ENCODE measurements at regions not wholly inside any gene's neighbourhood (a gene's known extent, or its start where the extent isn't known, plus 50 kb on each side); places are given as distances from the start of the nearest gene placed in this dataset.

- in situ Hi-C loops (cut with MboI; ENCODE audit: low sequenced_read_pairs) (loop anchor here (10.0 kb wide), 2 partner anchors 171 to 511 kb away; no protein-coding TSS in a partner anchor), intact Hi-C loops (cut with micrococcal nuclease) (loop anchor here (1.0 kb wide), 1 partner anchor 166 kb away; no protein-coding TSS in a partner anchor), dilution Hi-C loops (cut with HindIII; ENCODE audit: low sequenced_read_pairs, unreplicated experiment) (no loop called here)
- Histone ChIP-seq H2AK5ac (ENCODE audit: low read depth, low read length) (peak overlapping the region; percentile 87; the same call in 1 of the 2 replicates), H2BK15ac (ENCODE audit: low read depth, low read length) (peak overlapping the region; percentile 95), H3K79me1 (ENCODE audit: low read depth in 1 of 2, low read length in 2 of 2) (no peaks in the 10 kb centered on the region), H3K18ac (ENCODE audit: low read depth, low read length) (peak overlapping the region; percentile 97), H2BK120ac (ENCODE audit: low read depth, low read length) (peak overlapping the region; percentile 97), H3K23ac (ENCODE audit: low read depth, low read length) (peak overlapping the region; percentile 96; the same call in 1 of the 2 replicates), H3K9ac (ENCODE audit: low read depth, low read length) (no peak overlapping the region), H3K4me1 (ENCODE audit: control insufficient read depth, insufficient read depth, low read length) (peaks cover 23% of the 10 kb centered on the region), H3K27ac (ENCODE audit: insufficient read depth, low read length) (peak overlapping the region; percentile 94; the same call in 1 of the 2 replicates), H2AFZ (replicated peaks; ENCODE audit: low read length, poor library complexity) (no peak overlapping the region), H4K5ac (ENCODE audit: low read depth, low read length) (peak overlapping the region; percentile 89; the same call in 1 of the 2 replicates), H3K9me3 (ENCODE audit: control insufficient read depth, insufficient read depth, low read length) (no peaks in the 10 kb centered on the region), H3K36me3 (ENCODE audit: control insufficient read depth, insufficient read depth, low read length) (no peaks in the 10 kb centered on the region), H4K20me1 (ENCODE audit: insufficient read depth, low read length) (no peaks in the 10 kb centered on the region), H3K56ac (ENCODE audit: extremely low read depth, insufficient read depth, low read length) (peak overlapping the region; percentile 72; the same call in 1 of the 2 replicates), H4K8ac (ENCODE audit: low read depth in 2 of 2, low read length in 2 of 2) (peak overlapping the region; percentile 25 to 92; a peak in 2 of 4 replicates), H3K4me3 (ENCODE audit: insufficient read depth, low read depth, low read length) (no peak overlapping the region), H4K91ac (ENCODE audit: insufficient read depth, low read depth, low read length) (peak overlapping the region; percentile 97), H3K27me3 (ENCODE audit: control insufficient read depth, insufficient read depth, low read length) (no peaks in the 10 kb centered on the region), H3K4ac (ENCODE audit: low read depth, low read length) (peak overlapping the region; percentile 97), H3K4me2 (ENCODE audit: low read depth, low read length) (peak overlapping the region; percentile 47; the same call in 1 of the 2 replicates), H3K9me1 (ENCODE audit: insufficient read depth, low read length) (peaks cover 21% of the 10 kb centered on the region), H2AK9ac (replicated peaks; ENCODE audit: low read depth, low read length, poor library complexity) (no peak overlapping the region), H3K14ac (replicated peaks; ENCODE audit: low read depth, low read length) (peak overlapping the region; percentile 98), H2BK20ac (ENCODE audit: low read depth, low read length) (peak overlapping the region; percentile 100), H2BK5ac (ENCODE audit: low read depth, low read length, poor library complexity, severe bottlenecking) (peak overlapping the region; percentile 98)
- ChIA-PET CTCF (no interaction called here), POLR2A (ENCODE audit: unreplicated experiment) (no interaction called here)
- no TSS peak for BruUV-seq (replicated peaks)
- TF ChIP-seq RFX5 (IDR thresholded peaks at IDR 0.05; ENCODE audit: low read depth, low read length) (no peak), MAFK (IDR thresholded peaks at IDR 0.05; ENCODE audit: low read depth, low read length) (no peak), BHLHE40 (IDR thresholded peaks at IDR 0.05; ENCODE audit: low read depth, low read length) (no peak), MXI1 (IDR thresholded peaks at IDR 0.05; ENCODE audit: borderline replicate concordance, low read depth, low read length) (no peak), FOS (IDR thresholded peaks at IDR 0.05; ENCODE audit: low read depth, low read length) (no peak), POLR2A (IDR thresholded peaks at IDR 0.05; ENCODE audit: low read depth, low read length) (no peak), MAZ (IDR thresholded peaks at IDR 0.05; ENCODE audit: borderline replicate concordance, low read depth, low read length) (no peak), SMC3 (IDR thresholded peaks at IDR 0.05; ENCODE audit: low read depth, low read length) (no peak), ELK1 (IDR thresholded peaks at IDR 0.05; ENCODE audit: borderline replicate concordance, low read depth, low read length) (no peak), CHD1 (IDR thresholded peaks at IDR 0.05; ENCODE audit: low read depth, low read length) (no peak), NFE2L2 (IDR thresholded peaks at IDR 0.05; ENCODE audit: low read depth, low read length) (no peak), RCOR1 (IDR thresholded peaks at IDR 0.05; ENCODE audit: insufficient replicate concordance, low read length) (no peak), USF2 (IDR thresholded peaks at IDR 0.05; ENCODE audit: low read depth, low read length) (no peak), CTCF (conservative IDR thresholded peaks at IDR 0.05; ENCODE audit: low read depth, low read length) (no peak), CEBPB (IDR thresholded peaks at IDR 0.05; ENCODE audit: low read depth, low read length) (no peak), RAD21 (IDR thresholded peaks at IDR 0.05; ENCODE audit: low read length) (no peak)
- DNase-seq (no peak), ATAC-seq (ENCODE audit: low read depth) (no peak)
These were observed 422.6 kb downstream of the ATP23 start for GRCh38 chr12:58363971-58364370.
